ELF-1 (cell line): ENCODE measurements at regions not wholly inside any gene's neighbourhood (a gene's known extent, or its start where the extent isn't known, plus 50 kb on each side); places are given as distances from the start of the nearest gene placed in this dataset.
"Not testable (repeated sequence)": the region's sequence is repeated elsewhere in the genome, so short reads cannot be mapped to it uniquely, and the experiment has no call there.

ENCODE experiments used
- DNase-seq: peaks from one replicate; pipeline ENCODE4 v3.0.0-alpha.2; 2016; ENCODE audit warnings: low read depth, low spot score

DNA sequence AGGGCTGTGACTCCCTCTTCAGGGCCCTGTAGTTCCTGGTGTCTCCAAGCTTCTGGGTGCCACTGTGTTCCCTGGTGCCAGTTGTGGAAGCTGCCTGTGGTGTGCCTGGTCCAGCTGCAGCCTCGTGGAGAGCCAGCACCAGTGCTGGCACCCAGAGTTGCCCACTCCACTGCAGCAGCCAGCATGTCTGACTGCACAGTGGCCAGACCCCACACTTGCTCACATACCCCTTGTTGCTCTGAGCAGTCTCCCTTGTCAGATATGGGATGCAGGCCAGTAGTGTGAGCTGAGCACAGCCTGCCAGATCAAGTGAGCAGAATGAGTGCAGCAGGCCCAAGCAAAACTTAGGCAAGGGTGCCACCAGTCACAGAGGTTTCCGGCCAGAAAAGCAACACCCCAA, 108.6 kb downstream of the ZMAT1 start:
- DNase-seq: no peak

DNA sequence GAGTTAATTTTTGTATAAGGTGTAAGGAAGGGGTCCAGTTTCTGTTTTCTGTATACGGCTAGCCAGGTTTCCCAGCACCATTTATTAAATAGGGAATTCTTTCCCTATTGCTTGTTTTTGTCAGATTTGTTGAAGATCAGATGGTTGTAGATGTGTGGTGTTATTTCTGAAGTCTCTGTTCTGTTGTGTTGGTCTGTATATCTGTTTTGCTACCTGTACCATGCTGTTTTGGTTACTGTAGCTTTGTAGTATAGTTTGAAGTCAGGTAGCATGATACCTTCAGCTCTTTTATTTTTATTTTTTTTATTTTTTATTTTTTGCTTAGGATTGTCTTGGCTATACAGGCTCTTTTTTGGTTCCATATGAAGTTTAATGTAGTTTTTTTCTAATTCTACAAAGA, 114.1 kb downstream of the ZMAT1 start:
- not testable (repeated sequence) for DNase-seq

DNA sequence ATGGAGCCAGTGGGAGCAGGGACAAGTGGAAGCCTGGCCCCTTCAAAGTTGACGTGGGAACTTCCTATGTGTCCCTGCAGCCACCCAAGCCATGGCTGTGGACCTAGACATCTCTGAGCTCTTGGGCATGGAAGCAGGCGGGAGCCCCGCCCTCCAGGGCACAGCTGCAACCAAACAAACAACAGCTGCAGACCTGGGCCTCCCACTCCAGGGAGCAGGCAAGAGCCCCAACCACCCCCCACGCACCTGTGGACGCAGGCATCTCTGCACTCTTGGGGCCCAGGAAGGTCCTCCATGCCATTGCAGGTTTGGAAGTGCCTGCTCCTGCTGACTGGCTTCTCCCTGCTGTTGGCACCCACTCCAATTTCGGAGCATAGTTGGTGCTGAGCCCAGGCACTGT, 118.6 kb downstream of the ZMAT1 start:
- no peak for DNase-seq

GRCh38 chrX:101803451-101803850, 128.4 kb downstream of the ZMAT1 start:
- DNase-seq: no peak

DNA sequence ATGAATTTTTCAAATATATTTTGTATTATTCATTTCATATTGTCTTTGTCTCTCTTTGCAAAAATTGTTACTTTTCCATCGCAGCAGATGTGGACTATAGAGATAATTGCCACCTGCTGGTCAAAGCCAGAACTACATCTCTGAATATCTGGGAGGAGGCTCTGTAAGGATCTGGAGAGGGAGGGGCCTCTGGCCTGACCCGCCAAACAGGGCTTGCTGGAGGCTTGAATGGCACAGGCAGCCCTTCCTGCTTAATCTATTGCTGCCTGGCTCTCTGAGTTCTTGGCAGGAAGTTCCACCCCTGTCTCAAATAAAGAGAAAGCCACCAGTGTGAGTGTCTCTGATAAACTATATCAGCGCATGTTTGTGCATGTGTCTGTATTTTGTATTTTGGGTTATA, 132.4 kb downstream of the ZMAT1 start:
- peak; percentile 93 for DNase-seq

DNA sequence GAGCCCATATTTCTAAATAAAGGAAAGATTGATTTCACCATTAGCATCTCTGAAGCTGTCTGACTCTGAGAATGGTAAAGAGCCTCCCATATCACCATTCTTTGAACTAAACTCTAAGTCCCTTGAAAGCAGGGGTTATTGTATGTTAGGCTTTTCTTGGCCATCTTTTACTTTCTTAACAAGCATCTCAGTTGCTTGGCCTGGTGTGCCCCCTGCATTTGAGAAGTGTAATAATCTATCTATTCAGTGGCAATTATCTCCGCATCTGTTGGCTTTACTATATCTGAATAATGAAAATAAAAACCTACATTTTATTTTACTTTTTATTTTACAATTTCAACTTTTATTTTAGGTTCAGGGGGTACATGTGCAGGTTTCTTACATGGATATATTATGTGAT, 128.3 kb upstream of the ARMCX2 start:
- DNase-seq: no peak

- no peak for DNase-seq
Observed at GRCh38 chrX:101785142-101785541, 125.5 kb upstream of the ARMCX2 start.

- DNase-seq: not testable (repeated sequence)
Observed at GRCh38 chrX:101780421-101780820, 120.8 kb upstream of the ARMCX2 start.

GRCh38 chrX:101774340-101774739, 114.7 kb upstream of the ARMCX2 start:
- no peak for DNase-seq

GRCh38 chrX:101764538-101764937, 104.9 kb upstream of the ARMCX2 start:
- DNase-seq: peak; percentile 11

DNA sequence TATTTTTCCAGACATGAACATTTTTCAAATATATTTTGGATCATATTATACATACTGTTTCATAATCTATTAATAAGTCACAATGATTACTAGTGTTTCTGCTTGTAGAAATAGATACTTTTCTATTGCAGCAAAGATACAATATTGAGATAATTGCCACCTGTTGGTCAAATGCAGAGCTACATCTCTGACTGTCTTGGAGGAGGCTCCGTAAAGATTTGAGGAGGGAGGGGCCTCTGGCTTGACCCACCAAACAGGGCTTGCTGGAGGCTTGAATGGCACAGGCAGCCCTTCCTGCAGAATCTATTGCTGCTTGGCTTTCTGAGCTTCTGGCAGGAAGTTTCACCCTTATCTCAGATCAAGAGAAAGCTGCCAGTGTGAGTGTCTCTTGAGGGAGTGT, 99.3 kb upstream of the ARMCX2 start:
- peak; percentile 81 for DNase-seq

GRCh38 chrX:101750744-101751143, 91.1 kb upstream of the ARMCX2 start:
- no peak for DNase-seq

- no peak for DNase-seq
Observed at GRCh38 chrX:101749436-101749835, 89.8 kb upstream of the ARMCX2 start.

DNA sequence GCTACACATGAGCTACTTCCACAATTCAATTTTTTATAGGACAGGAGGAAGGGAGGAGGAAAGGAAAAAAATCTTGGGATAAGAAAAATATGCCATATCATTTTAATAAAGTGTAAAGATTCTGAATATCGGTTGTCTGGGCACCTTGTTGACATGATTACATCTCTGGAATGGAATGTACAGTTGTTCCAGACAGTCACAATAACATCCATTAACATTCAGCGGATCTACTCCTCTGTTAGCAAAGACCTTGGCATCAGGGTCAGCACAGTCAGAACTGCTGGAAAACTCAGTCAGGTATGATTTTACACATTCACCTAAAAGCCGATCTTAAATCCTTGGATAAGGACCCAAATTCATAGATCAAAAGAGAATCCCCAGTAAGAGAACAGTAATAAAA, 85.4 kb upstream of the ARMCX2 start:
- no peak for DNase-seq

DNA sequence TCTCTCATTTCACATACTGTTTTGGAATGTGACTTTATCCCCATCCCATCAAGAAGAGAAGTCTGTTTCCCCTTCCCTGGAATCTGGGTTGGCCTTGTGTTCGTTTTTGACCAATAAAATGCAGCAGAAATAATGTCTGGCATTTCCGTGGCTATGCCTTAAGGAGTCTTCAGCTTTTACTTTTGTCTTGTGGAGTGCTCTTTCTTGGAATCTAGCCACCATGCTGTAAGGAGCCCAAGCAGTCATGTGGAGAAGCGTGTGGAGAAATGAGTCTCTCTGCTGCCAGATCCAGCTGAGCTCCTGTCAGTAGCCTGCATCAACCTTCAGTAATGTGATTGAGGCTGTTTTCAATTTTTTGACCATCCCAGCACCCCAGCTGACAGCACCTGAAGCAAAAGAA, 84.4 kb upstream of the ARMCX2 start:
- DNase-seq: no peak

DNA sequence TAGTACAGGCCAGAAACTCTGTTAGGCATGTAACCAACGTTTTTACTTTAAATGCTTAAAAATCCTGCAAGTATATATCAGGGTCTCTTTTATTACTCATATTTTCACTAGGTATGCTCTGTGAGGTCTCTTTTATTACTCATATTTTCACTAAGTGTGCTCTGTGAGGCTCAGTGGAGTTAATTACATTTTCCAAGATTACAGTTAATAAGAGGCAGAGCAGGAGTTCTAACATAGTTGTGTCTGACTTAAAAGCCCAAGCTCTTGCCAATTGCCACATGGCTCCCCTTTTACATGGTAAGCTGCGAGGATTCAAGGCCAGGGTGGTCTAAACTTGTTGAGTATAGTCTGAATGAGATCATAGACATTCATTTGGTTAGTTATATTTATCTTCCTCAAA, 81.0 kb upstream of the ARMCX2 start:
- DNase-seq: no peak

- DNase-seq: not testable (repeated sequence)
Observed at GRCh38 chrX:101738867-101739266, 79.2 kb upstream of the ARMCX2 start.

DNA sequence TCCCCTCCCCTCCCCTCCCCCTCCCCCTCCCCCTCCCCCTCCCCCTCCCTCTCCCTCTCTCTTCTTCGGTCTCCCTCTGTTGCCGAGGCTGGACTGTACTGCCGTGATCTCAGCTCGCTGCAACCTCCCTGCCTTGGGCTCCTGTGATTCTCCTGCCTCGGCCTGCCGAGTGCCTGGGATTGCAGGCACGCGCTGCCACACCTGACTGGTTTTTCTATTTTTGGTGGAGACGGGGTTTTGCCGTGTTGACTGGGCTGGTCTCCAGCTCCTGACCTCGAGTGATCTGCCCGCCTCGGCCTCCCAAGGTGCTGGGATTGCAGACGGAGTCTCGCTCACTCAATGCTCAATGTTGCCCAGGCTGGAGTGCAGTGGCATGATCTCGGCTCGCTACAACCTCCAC, 78.8 kb upstream of the ARMCX2 start:
- not testable (repeated sequence) for DNase-seq

- DNase-seq: no peak
Observed at GRCh38 chrX:101736651-101737050, 77.0 kb upstream of the ARMCX2 start.

- no peak for DNase-seq
Observed at GRCh38 chrX:101732870-101733269, 73.2 kb upstream of the ARMCX2 start.

DNA sequence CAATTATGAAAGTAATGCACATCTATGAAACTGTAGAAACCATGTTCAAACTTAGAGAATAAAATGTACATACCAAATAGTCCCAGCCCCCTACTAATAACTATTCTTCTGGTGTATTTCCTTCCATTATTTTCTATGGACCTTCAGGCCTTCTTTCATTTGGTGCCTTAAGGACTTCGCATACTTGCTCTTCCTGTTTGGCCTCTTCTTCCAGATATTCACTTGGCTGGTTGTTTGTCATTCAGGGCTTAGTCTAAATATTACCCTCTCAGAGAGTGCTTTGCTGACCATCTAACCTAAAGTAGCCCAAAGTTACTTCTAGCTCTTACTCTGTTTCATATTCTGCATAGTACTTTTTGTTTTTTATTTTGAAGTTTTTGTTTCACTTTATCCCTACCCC, 70.3 kb upstream of the ARMCX2 start:
- DNase-seq: peak; percentile 53
